ENCODE measurements at regions not wholly inside any gene's neighbourhood (a gene's known extent, or its start where the extent isn't known, plus 50 kb on each side); places are given as distances from the start of the nearest gene placed in this dataset.

- DNase-seq (ENCODE audit: low read depth): no peak
- H3K4me3 ChIP-seq (ENCODE audit: low read depth, low read length): no peak overlapping the region
- TF ChIP-seq CTCF (conservative IDR thresholded peaks at IDR 0.05; ENCODE audit: low read depth, low read length): no peak
These were observed 86.2 kb downstream of the PSAT1 start for GRCh38 chr9:78383130-78383529.

GRCh38 chr9:78386348-78386747, 89.4 kb downstream of the PSAT1 start:
- no peak for DNase-seq (ENCODE audit: low read depth)
- H3K4me3 ChIP-seq (ENCODE audit: low read depth, low read length): no peak overlapping the region
- TF ChIP-seq CTCF (conservative IDR thresholded peaks at IDR 0.05; ENCODE audit: low read depth, low read length): no peak

DNA sequence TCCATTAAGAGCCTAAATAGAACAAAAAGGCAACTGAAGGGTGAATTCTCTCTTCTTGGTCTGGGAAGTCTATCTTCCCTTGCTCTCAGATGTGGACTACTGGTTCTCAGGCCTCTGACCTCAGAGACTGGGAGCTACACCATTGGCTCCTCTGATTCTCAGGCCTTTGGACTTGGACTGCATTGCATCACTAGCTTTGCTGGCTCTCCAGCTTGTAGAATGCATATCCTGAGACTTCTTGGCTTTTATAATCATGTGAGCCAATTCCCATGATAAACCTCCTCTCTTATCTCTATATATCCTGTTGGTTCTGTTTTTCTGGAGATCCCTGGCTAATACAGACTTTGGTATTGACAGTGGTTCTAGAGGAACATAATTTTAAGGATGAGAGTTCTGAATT, 89.8 kb downstream of the PSAT1 start:
- no peak for TF ChIP-seq CTCF (conservative IDR thresholded peaks at IDR 0.05; ENCODE audit: low read depth, low read length)
- no peak overlapping the region for H3K4me3 ChIP-seq (ENCODE audit: low read depth, low read length)
- DNase-seq (ENCODE audit: low read depth): no peak

DNA sequence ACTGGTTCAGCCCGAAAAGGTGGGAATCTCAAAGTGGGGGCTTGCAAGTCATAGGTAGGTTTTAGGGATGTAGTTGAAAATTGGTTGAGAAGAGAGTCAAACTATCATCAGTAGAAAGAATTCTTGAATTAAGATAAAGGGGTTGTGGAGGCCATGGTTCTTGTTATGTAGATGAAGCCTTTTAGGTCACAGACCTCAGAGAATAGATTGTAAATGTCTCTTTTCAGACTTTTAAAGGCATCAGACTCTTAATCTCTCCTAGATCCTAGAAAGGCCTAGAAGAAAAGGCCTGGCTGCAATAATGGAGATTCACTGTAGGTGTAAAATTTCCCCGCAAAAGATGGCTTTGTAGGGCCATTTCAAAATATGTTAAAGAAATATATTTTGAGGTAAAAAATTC, 96.4 kb downstream of the PSAT1 start:
- H3K4me3 ChIP-seq (ENCODE audit: low read depth, low read length): no peak overlapping the region
- TF ChIP-seq CTCF (conservative IDR thresholded peaks at IDR 0.05; ENCODE audit: low read depth, low read length): no peak
- no peak for DNase-seq (ENCODE audit: low read depth)

GRCh38 chr9:78393932-78394331, 97.0 kb downstream of the PSAT1 start:
- no peak overlapping the region for H3K4me3 ChIP-seq (ENCODE audit: low read depth, low read length)
- no peak for DNase-seq (ENCODE audit: low read depth)
- no peak for TF ChIP-seq CTCF (conservative IDR thresholded peaks at IDR 0.05; ENCODE audit: low read depth, low read length)

- no peak for TF ChIP-seq CTCF (conservative IDR thresholded peaks at IDR 0.05; ENCODE audit: low read depth, low read length)
- DNase-seq (ENCODE audit: low read depth): no peak
- no peak overlapping the region for H3K4me3 ChIP-seq (ENCODE audit: low read depth, low read length)
These were observed 99.2 kb downstream of the PSAT1 start for GRCh38 chr9:78396087-78396486.

DNA sequence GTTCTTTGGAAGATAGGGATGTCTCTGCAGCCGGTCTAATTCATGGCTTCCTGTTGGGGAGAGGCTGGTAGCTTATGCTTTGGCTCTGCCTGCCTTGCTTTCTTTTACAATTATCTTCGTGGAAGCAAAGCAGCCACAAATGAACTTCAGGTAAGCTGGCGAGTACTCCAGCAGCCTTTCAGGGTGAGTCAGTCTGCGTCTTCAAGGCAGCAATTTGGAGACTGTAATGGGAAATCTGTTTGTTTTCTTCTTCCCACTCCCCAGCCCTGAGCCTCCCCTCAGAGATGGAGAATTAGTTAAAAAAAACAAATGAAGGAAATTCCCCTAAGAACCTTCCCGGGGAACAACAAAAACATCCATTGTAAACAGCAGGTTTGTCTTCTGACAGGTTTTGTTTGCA, 100.1 kb downstream of the PSAT1 start:
- no peak for TF ChIP-seq CTCF (conservative IDR thresholded peaks at IDR 0.05; ENCODE audit: low read depth, low read length)
- no peak overlapping the region for H3K4me3 ChIP-seq (ENCODE audit: low read depth, low read length)
- no peak for DNase-seq (ENCODE audit: low read depth)
